Cardiac muscle cell (in vitro differentiated cells and primary cell): ENCODE measurements at regions not wholly inside any gene's neighbourhood (a gene's known extent, or its start where the extent isn't known, plus 50 kb on each side); places are given as distances from the start of the nearest gene placed in this dataset.

Experiments
- DNase-seq, 2 donors: peaks; one replicate each; pipeline versions ENCODE4 v3.0.0 to v3.0.0-alpha.2; 2010 to 2017; ENCODE audit warnings: low read depth in 1 of 2, low spot score in 1 of 2
- H3K27ac ChIP-seq: fragments of 200-600 bp; sonication (generic); 2 replicates; pipeline ENCODE4 v1.5.1; 2016
- H3K27me3 ChIP-seq: fragments of 200-600 bp; sonication (generic); 2 replicates; pipeline ENCODE4 v1.6.0; 2016; ENCODE audit warnings: control low read depth
- H3K36me3 ChIP-seq: fragments of 200-600 bp; sonication (generic); 2 replicates; pipeline ENCODE4 v1.5.1; 2016; ENCODE audit warnings: control low read depth
- H3K4me1 ChIP-seq: fragments of 200-600 bp; sonication (generic); 2 replicates; pipeline ENCODE4 v1.8.1; 2017; ENCODE audit warnings: low read depth, mild to moderate bottlenecking, mixed run types
- H3K4me3 ChIP-seq: fragments of 200-600 bp; sonication (generic); 2 replicates; pipeline ENCODE4 v1.5.1; 2016; ENCODE audit warnings: mild to moderate bottlenecking
- H3K9me3 ChIP-seq: fragments of 200-600 bp; sonication (generic); 2 replicates; pipeline ENCODE4 v1.5.1; 2017; ENCODE audit warnings: low read depth, mild to moderate bottlenecking, control low read depth
- TF ChIP-seq, protein P1 (sequence below): IDR thresholded peaks from 2 replicates; pipeline ENCODE4 v1.5.1; 2012; ENCODE audit warnings: low read depth, mild to moderate bottlenecking, low read length

DNA sequence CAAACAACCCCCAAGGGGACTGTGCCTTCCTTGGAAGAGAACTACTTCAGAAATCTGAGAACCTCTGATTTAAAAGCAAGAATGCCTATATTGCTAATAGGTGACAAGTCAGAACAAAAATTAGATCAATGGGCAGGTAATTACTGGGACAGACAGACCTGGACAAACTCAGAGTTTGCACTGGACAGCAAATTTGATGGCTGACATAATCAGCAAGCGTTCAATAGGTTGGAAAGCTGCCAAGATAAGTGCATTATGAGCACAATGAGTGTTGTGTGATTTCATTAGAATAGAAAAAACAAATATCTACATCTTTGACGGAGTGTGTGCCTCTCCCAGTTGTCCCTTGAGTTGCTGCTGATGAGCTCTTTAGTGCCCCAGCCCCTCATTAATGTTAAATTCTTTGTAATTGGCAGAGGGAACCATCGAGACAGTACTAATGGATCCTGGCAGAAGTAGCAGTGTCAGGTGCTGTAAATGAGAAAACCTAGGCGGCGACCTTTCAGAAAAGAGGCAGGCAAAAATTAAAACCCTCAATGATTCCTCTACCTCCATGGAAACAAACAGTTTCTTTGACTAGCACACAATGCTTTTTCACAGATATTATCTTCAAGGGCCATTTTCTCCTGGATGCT is 116.5 kb upstream of the COL21A1 start:
- H3K36me3 ChIP-seq = no peaks in the 10 kb centered on the region
- H3K9me3 ChIP-seq = no peaks in the 10 kb centered on the region
- TF ChIP-seq, protein P1, sequence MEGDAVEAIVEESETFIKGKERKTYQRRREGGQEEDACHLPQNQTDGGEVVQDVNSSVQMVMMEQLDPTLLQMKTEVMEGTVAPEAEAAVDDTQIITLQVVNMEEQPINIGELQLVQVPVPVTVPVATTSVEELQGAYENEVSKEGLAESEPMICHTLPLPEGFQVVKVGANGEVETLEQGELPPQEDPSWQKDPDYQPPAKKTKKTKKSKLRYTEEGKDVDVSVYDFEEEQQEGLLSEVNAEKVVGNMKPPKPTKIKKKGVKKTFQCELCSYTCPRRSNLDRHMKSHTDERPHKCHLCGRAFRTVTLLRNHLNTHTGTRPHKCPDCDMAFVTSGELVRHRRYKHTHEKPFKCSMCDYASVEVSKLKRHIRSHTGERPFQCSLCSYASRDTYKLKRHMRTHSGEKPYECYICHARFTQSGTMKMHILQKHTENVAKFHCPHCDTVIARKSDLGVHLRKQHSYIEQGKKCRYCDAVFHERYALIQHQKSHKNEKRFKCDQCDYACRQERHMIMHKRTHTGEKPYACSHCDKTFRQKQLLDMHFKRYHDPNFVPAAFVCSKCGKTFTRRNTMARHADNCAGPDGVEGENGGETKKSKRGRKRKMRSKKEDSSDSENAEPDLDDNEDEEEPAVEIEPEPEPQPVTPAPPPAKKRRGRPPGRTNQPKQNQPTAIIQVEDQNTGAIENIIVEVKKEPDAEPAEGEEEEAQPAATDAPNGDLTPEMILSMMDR = no peak
- no peak overlapping the region for H3K4me3 ChIP-seq
- no peak overlapping the region for H3K27ac ChIP-seq
- no peaks in the 10 kb centered on the region for H3K27me3 ChIP-seq
- DNase-seq = no peak
- H3K4me1 ChIP-seq = no peaks in the 10 kb centered on the region

DNA sequence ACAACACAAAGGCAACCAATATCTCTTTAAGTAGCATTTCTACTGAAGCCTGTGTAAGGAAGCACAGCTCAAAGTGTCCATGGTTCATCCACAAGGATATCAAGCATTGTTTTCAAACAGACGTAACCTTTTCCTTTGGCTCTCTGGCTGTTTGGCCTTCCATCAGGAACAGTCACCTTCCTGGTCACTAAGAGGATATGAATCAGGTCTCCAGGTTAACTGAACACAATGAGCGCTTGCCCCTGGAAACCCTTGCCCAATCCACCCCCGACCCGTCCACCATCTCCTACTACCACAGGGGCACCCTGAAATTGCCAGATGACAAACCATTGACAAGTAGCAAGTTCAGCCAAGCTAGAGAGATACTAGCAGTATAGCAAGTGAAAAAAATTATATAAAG is 114.4 kb upstream of the COL21A1 start:
- Histone ChIP-seq H3K4me3 (no peak overlapping the region), H3K36me3 (no peaks in the 10 kb centered on the region), H3K4me1 (no peaks in the 10 kb centered on the region), H3K27me3 (no peaks in the 10 kb centered on the region), H3K27ac (no peak overlapping the region), H3K9me3 (no peaks in the 10 kb centered on the region)
- DNase-seq = no peak
- TF ChIP-seq, protein P1 = no peak

DNA sequence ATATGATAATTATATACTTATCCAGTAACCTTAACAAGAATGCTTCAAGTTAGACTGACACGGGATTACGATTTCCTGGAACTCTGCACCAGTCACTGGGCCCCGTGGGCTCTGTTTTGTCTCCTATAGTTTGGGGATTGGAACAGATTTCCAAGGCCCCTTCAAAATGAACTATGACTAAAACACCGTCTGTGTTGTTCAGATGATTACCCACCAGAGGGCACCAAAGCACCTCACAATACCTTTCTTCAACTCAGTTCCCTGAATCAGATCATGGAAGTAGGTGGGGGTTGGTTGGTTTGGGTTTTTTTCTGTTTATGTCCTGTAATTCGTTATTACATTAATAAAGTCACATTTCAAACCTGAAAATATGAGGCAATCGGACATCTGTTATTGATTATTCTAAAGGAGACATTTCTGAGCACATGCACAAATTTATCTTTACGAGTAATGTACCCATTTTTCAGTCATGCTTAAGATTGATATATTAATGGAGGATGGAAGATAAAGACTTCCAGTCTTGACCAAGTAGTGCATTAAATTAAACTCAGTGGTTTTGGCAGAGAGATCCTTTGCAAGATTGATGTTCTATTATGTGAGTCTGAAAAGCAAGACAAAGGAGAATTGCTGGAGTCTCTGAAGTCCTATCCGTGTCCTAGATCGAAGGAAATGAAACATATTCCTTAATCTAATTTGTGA is 112.0 kb upstream of the COL21A1 start:
- TF ChIP-seq, protein P1 = peak; percentile 67
- no peaks in the 10 kb centered on the region for H3K9me3 ChIP-seq

DNA sequence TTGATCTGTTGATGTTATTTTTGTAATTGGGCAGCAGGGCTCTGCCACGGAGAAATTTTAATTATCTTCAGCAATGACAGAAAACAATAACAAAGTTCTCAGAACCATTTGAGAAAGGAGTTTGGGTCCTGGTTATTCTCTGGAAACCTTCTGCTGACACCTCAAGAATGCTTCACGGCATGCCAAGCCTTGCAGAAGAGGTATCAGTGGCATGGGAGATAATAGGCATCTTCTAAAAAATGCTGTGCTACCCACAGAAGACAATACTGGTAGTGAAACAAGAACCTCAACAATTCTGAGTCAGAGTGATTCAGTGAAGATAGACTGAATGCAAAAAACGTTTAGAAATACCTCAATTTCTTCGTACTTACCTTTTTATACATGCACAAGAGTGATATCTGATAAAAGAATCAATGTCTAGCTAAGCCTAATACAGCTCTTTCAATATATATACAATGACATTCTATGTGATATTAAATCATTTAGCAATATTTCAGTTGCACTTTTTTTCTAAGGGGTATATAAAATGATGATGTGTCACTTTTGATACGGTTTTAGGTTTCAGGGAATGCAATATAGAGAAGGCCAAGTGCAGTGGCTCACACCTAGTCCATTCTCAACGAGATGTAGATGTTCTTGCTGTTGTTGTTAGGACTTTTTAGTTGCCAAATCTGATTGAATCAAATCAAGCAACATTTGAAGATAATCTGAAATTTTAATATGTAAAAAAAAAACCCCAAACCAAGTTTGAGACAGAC is 110.4 kb upstream of the COL21A1 start:
- TF ChIP-seq, protein P1 = no peak
- Histone ChIP-seq H3K4me3 (no peak overlapping the region), H3K27me3 (no peaks in the 10 kb centered on the region), H3K27ac (no peak overlapping the region), H3K4me1 (no peaks in the 10 kb centered on the region), H3K9me3 (no peaks in the 10 kb centered on the region), H3K36me3 (no peaks in the 10 kb centered on the region)
- peak in 1 of 2 donors; percentile 42 for DNase-seq

More for the DNA sequence above, 112.0 kb upstream of the COL21A1 start:
- Histone ChIP-seq H3K27me3 (no peaks in the 10 kb centered on the region), H3K4me1 (no peaks in the 10 kb centered on the region), H3K27ac (no peak overlapping the region), H3K36me3 (no peaks in the 10 kb centered on the region), H3K4me3 (no peak overlapping the region)
- DNase-seq = peak; percentile 82 to 84

DNA sequence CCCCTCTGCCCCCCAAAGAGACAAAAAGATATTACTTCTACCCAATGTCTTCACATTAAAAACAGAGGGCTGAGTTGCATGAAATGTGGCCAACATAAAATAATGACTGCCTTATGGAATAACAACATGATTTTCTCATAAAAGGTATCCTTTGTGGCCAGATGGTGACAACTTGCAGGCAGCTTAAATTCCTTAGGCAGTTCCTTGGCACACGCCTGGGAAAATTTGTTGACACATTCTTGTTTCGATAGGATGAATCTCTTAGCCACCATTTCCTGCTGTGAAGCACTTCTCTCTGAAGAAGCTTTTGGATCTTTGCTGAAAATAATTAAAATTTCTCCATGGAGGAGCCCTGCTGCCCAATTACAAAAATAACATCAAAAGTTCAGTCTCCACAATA is 109.0 kb upstream of the COL21A1 start:
- no peaks in the 10 kb centered on the region for H3K9me3 ChIP-seq
- H3K36me3 ChIP-seq = no peaks in the 10 kb centered on the region
- no peaks in the 10 kb centered on the region for H3K4me1 ChIP-seq
- TF ChIP-seq, protein P1 = no peak
- no peak overlapping the region for H3K4me3 ChIP-seq
- H3K27me3 ChIP-seq = no peaks in the 10 kb centered on the region
- no peak overlapping the region for H3K27ac ChIP-seq
- DNase-seq = peak in 1 of 2 donors; percentile 81
